Ovary (tissue), 7 donors: ENCODE measurements at regions not wholly inside any gene's neighbourhood (a gene's known extent, or its start where the extent isn't known, plus 50 kb on each side); places are given as distances from the start of the nearest gene placed in this dataset.

ENCODE experiments used
- DNase-seq, 5 donors: peaks; one replicate each; pipeline ENCODE4 v3.0.0-alpha.2; 2019 to 2020
- H3K27ac ChIP-seq, 2 donors: fragments of 200-600 bp; one replicate each; pipeline versions ENCODE4 v1.5.1 to v1.8.0; 2019 to 2022
- H3K27me3 ChIP-seq: fragments of 200-600 bp; one replicate; pipeline ENCODE4 v1.8.0; 2022
- H3K36me3 ChIP-seq: fragments of 200-600 bp; sonication (generic); one replicate; pipeline ENCODE4 v1.5.1; 2019
- H3K4me1 ChIP-seq: one replicate; pipeline ENCODE4 v1.8.1; 2013; ENCODE audit warnings: mild to moderate bottlenecking, moderate library complexity; ENCODE audit not compliant: insufficient read depth
- H3K4me3 ChIP-seq: fragments of 200-600 bp; sonication (generic); one replicate; pipeline ENCODE4 v1.5.1; 2017
- H3K9me3 ChIP-seq, 2 donors: fragments of 200-600 bp in 1 of 2; sonication (generic) in 1 of 2; one replicate each; pipeline versions ENCODE4 v1.5.1 to v1.8.1; 2013 to 2019; ENCODE audit warnings: mild to moderate bottlenecking in 1 of 2, moderate library complexity in 1 of 2
- CTCF ChIP-seq, 3 donors: fragments of 450-650 bp in 2 of 3; fragments of 200-600 bp in 1 of 3; IDR thresholded peaks; one replicate each; pipeline versions ENCODE4 v1.5.1 to v1.8.0; 2016 to 2022; ENCODE audit warnings: antibody characterized with exemption in 3 of 3, mild to moderate bottlenecking in 1 of 3
- EP300 ChIP-seq: sonication (generic); formaldehyde crosslinking; IDR thresholded peaks from one replicate; pipeline ENCODE4 v1.6.1; 2017; ENCODE audit warnings: antibody characterized with exemption
- POLR2A ChIP-seq: fragments of 450-650 bp; IDR thresholded peaks from one replicate; pipeline ENCODE4 v1.6.1; 2017; ENCODE audit warnings: antibody characterized with exemption, mild to moderate bottlenecking, moderate library complexity
- WGBS, 3 donors: extraction: QIAGEN DNeasy Blood & Tissue Kit in 1 of 3; methylation state at CpG; one replicate each; pipeline versions ENCODE4 v1.1.5 to v1.1.7; 2013 to 2017; 5-methylcytosine and 5-hydroxymethylcytosine counted together
- intact Hi-C, 4 donors: fragments of 100-400 bp; cut with DNase I; formaldehyde crosslinking; loops; one replicate each; pipeline versions ENCODE4 v1.11.0 to v1.15.1; 2022 to 2023
- donor health status: DM: no; HTN: no; CAD: no; lungs with moderate emphysema.
- donor health status: DM: no; HTN: no; CAD: no.
- donor health status: Bipolar disorder and iron deficiency.
- donor health status: DM: no; HTN: no; CAD: no.
- donor health status: DM: yes; HTN: yes; CAD: no.

DNA sequence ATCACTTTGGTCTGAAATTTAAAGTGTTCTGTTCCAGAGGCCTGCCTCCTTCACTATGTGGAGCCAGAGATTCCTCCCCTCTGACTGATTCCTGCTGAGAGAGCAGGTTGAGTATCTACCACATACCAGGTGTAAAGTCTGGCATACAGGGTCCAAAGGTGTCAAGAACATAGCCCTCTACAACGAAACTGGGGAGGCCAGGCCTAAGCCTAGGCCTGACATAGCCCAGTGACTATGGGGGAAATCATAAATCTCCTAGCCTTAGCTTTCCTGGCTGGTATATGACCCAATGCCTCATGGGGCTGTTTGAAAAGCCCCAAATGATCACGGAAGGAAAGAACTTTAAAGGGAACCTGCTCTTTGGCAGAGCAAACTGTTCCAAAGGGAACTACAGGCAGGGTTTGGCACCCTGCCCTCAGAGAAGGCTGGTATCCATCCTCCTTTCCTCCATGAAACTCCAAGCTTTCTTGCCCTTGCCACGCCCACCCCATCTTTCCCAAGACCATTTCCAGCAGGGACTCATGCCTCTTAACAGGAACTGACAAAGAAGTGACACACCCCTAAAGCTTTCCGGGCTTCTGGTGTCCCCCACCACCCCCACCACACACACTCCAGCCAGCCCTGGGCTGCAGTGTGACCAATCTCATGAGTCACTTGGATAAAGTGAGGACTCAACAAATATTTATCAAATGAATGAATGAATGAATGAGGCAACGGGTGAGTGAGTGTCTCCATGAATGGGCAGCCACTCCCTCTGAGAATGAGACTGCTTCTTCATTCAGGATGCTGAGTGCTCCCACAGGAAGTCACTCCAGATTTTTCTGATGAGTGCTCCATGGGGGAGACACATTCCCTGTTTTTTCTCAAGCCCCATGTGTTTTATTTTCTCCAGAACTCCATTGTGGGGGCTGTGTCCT lies 93.3 kb upstream of the CALM2 start:
- Histone ChIP-seq H3K4me1 (peaks cover 3% of the 10 kb centered on the region), H3K9me3 (no peaks in the 10 kb centered on the region), H3K4me3 (no peak overlapping the region), H3K27ac (no peak overlapping the region), H3K27me3 (no peaks in the 10 kb centered on the region), H3K36me3 (no peaks in the 10 kb centered on the region)
- TF ChIP-seq EP300: no peak
- intact Hi-C loops: no loop called here
- 55 to 68% (median 64%) methylated on average over 5 of the region's 5 CpGs for WGBS, 3 donors
- peak in 3 of 5 donors; percentile 18 to 38 (median 30) for DNase-seq

- no peaks in the 10 kb centered on the region for H3K27me3 ChIP-seq
- WGBS, 3 donors: 94 to 97% (median 95%) methylated on average over 5 of the region's 5 CpGs
- H3K4me1 ChIP-seq: no peaks in the 10 kb centered on the region
- no peaks in the 10 kb centered on the region for H3K36me3 ChIP-seq
- H3K27ac ChIP-seq: no peak overlapping the region
- no peak for TF ChIP-seq POLR2A
- no peak for TF ChIP-seq EP300
- TF ChIP-seq CTCF (IDR thresholded peaks at IDR 0.05): no peak
- intact Hi-C loops: no loop called here
- H3K9me3 ChIP-seq: no peaks in the 10 kb centered on the region
- H3K4me3 ChIP-seq: no peak overlapping the region
- no peak for DNase-seq
These were observed 91.4 kb upstream of the CALM2 start for GRCh38 chr2:47267711-47268086.

GRCh38 chr2:47266939-47267710 lies 90.8 kb upstream of the CALM2 start:
- intact Hi-C loops: no loop called here
- Histone ChIP-seq H3K27ac (no peak overlapping the region), H3K4me1 (no peaks in the 10 kb centered on the region), H3K27me3 (no peaks in the 10 kb centered on the region), H3K9me3 (no peaks in the 10 kb centered on the region), H3K4me3 (no peak overlapping the region), H3K36me3 (no peaks in the 10 kb centered on the region)
- DNase-seq: no peak
- TF ChIP-seq CTCF (IDR thresholded peaks at IDR 0.05) (no peak), POLR2A (no peak)
- 89 to 93% (median 91%) methylated on average over 8 of the region's 8 CpGs for WGBS, 3 donors

DNA sequence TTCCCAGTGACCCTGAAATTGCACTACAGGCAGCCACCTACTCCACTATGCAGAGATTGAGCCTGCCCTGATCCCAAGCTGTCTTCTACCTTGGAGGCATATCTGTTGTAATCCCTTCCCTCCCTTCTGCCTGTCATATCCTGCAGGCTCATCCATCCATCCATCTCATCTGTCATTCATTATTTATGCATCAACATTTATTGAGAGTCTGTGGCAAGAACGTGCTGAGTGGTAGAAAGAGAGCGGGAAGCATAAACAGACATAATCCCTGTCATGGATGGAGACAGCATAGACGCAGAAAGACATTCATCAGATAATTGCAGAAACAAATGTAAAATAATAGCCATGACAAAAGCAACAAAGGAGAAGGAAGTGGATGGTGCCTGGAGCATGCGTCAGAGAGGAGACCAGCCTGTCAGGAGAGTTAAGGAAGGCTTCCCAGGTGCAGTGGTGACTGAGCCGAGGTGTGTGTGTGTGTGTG lies 89.5 kb upstream of the CALM2 start:
- no peak for TF ChIP-seq EP300
- no peak for TF ChIP-seq CTCF (IDR thresholded peaks at IDR 0.05)
- no peak for TF ChIP-seq POLR2A
- no peaks in the 10 kb centered on the region for H3K4me1 ChIP-seq
- H3K9me3 ChIP-seq: no peaks in the 10 kb centered on the region
- H3K27ac ChIP-seq: no peak overlapping the region
- intact Hi-C loops: no loop called here
- no peaks in the 10 kb centered on the region for H3K27me3 ChIP-seq
- no peaks in the 10 kb centered on the region for H3K36me3 ChIP-seq
- no peak for DNase-seq
- WGBS, 3 donors: 78 to 87% (median 84%) methylated on average over 5 of the region's 5 CpGs
- no peak overlapping the region for H3K4me3 ChIP-seq
